Inflammatory macrophage (primary cell): ENCODE measurements at regions not wholly inside any gene's neighbourhood (a gene's known extent, or its start where the extent isn't known, plus 50 kb on each side); places are given as distances from the start of the nearest gene placed in this dataset.
"Not testable (repeated sequence)": the region's sequence is repeated elsewhere in the genome, so short reads cannot be mapped to it uniquely, and the experiment has no call there.

Source experiments
- DNase-seq, 2 donors: peaks; one replicate each; pipeline ENCODE4 v3.0.0-alpha.2; 2020 to 2022

GRCh38 chr4:126752702-126753101 is 880.1 kb upstream of the INTU start:
- no peak for DNase-seq

GRCh38 chr4:126753592-126753991 is 879.2 kb upstream of the INTU start:
- DNase-seq: no peak

GRCh38 chr4:126755506-126755905 is 877.3 kb upstream of the INTU start:
- no peak for DNase-seq

- no peak for DNase-seq
Measured at GRCh38 chr4:126756050-126756829, 876.5 kb upstream of the INTU start.

- no peak for DNase-seq
Measured at GRCh38 chr4:126757219-126757618, 875.5 kb upstream of the INTU start.

GRCh38 chr4:126758493-126758892 is 874.3 kb upstream of the INTU start:
- DNase-seq: no peak

GRCh38 chr4:126761947-126762662 is 870.7 kb upstream of the INTU start:
- no peak for DNase-seq

DNA sequence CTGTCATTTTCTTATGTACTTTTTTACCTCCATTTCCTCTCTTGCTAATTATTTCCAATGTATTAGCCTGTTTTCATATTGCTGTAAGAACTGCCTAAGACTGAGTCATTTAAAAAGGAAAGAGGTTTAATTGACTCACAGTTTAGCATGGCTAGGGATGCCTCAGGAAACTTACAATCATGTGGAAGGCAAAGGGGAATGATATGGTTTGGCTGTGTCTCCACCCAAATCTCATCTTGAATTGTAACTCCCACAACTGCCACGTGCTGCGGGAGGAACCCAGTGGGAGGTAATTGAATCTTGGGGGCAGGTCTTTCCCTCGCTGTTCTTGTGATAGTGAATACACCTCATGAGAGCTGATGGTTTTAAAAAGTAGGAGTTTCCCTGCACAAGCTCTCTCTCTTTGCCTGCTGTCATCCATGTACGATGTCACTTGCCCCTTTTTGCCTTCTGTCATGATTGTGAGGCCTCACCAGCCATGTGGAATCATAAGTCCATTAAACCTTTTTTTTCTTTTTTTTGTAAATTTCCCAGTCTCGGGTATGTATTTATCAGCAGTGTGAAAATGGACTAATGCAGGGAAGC is 870.0 kb upstream of the INTU start:
- no peak for DNase-seq

DNA sequence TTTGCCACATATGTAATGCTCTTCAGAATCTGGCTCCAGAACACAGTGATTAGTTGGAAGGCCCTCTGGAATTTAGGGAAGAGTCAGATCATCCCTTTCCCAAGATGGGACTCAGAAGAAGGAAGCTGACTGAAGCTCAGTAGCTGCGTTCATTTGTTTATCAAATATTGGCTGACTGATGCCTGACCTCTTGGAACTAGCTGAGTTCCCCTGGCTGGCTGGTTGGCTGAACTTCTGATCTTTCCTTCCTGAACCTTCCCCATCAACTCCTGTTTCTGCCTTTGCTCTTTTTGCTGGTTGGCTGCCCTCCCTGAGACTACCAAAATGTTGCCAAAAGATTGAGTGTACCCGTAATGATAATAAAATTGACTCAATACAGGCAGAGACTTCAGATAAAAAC is 866.5 kb upstream of the INTU start:
- no peak for DNase-seq

GRCh38 chr4:126768338-126768737 is 864.4 kb upstream of the INTU start:
- no peak for DNase-seq

DNA sequence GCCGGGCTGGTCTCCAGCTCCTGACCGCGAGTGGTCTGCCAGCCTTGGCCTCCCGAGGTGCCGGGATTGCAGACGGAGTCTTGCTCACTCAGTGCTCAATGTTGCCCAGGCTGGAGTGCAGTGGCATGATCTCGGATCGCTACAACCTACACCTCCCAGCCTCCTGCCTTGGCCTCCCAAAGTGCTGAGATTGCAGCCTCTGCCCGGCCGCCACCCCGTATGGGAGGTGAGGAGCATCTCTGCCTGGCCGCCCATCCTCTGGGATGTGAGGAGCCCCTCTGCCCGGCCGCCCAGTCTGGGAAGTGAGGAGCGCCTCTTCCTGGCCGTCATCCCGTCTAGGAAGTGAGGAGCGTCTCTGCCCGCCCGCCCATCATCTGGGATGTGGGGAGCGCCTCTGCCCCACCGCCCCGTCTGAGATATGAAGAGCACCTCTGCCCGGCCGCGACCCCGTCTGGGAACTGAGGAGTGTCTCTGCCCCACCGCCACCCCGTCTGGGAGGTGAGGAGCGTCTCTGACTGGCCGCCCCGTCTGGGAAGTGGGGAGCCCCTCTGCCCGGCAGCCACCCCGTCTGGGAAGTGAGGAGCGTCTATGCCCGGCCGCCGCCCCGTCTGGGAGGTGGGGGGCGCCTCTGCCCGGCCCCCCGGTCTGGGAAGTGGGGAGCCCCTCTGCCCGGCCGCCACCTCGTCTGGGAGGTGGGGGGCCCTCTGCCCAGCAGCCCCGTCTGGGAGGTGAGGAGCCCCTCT is 861.8 kb upstream of the INTU start:
- not testable (repeated sequence) for DNase-seq

- DNase-seq: not testable (repeated sequence)
Measured at GRCh38 chr4:126771618-126772017, 861.1 kb upstream of the INTU start.

DNA sequence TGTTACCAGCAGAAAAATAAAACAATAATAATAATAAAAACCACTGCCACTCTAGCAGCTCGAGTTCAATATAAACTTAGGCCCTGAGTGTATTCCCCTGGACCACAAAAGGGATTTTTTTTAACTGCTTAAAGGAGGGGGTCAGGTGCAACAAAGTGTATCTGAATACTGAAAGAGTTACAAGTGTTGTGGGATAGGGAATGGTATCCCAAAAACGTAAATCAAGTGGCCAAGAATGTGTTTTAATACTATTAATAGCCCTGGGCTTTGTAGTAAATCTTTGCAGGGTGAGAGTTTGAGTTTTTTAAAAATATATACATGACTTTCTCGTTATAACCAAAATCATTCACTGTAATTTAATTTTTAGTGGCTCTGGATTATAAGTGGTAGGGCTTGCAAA is 860.1 kb upstream of the INTU start:
- DNase-seq: no peak

DNA sequence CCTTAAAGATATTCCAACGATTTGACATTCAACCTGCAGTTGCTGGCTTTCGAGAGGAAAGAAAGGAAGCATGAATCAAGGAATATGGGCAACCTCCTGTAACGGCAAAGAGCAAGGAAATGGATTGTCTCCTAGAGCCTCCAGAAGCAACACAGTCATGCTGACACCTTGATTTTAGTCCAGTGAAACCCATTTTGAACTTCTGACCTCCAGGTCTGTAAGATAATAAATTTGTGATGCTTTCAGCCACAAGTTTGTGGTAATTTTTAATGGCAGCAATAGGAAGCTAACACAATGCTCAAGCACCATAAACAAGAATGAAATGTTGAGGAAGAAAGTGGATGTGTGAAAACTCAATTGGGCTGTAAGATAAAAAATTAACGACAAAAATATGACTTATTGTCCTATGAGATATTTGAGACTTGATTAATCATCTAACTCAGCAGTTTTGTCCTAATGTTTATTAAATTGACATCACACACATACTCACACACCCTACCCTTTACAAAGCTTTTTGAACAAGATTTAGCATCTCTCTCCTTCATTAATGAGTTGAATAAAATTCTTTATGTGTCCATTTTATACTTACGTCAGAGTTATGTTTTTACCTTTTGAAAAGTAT is 857.2 kb upstream of the INTU start:
- no peak for DNase-seq

- no peak for DNase-seq
Measured at GRCh38 chr4:126776361-126776760, 856.4 kb upstream of the INTU start.

- no peak for DNase-seq
Measured at GRCh38 chr4:126777649-126778048, 855.1 kb upstream of the INTU start.

GRCh38 chr4:126778348-126778747 is 854.4 kb upstream of the INTU start:
- DNase-seq: no peak

DNA sequence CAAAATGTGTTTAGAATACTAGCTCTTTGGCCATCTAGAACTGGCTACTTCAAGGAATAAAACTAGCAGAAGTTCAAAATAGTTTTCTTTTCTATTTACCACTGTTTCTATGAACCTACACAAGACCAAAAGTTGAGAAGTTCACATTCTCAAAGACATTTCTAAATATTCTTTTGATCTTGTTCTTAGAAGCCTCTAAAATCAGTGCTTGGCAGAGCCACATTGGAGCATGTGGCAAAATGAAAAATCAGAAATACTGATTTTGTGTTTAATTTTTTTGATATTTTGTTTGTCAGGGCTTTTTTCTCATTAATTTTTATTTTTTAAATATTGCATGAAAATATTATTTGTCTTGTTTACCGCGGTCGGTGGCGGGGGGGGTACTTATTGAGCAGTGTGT is 853.8 kb upstream of the INTU start:
- no peak for DNase-seq

- no peak for DNase-seq
Measured at GRCh38 chr4:126779436-126780166, 853.2 kb upstream of the INTU start.

DNA sequence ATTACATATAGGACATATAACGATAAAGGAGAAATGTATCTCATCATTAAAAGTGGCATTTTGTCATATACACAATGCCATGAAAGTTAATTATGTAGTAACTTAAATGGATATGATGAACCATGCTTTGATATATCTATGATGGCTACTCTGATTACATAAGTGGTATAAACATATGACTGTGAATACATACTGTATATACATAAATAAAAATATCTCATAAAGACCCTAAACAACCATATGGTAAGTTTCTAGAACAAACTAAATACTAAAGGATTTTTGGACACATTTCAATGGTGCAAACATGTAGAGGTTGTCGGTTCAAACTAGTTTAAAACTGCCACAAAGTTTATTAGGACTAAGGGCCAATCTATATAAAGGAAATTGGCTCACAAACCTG is 849.6 kb upstream of the INTU start:
- DNase-seq: no peak

GRCh38 chr4:126784966-126785580 is 847.7 kb upstream of the INTU start:
- no peak for DNase-seq

- no peak for DNase-seq
Measured at GRCh38 chr4:126790633-126791032, 842.1 kb upstream of the INTU start.
